Vagina (tissue), 2 donors: ENCODE measurements at regions not wholly inside any gene's neighbourhood (a gene's known extent, or its start where the extent isn't known, plus 50 kb on each side); places are given as distances from the start of the nearest gene placed in this dataset.

Experiments used
- DNase-seq, 2 donors: peaks; one replicate each; pipeline ENCODE4 v3.0.0-alpha.2; 2017; ENCODE audit errors: extremely low spot score in 2 of 2
- H3K27ac ChIP-seq: fragments of 200-600 bp; sonication (generic); one replicate; pipeline ENCODE4 v1.5.1; 2019
- H3K27me3 ChIP-seq: fragments of 200-600 bp; sonication (generic); one replicate; pipeline ENCODE4 v1.5.1; 2019
- H3K36me3 ChIP-seq, 2 donors: fragments of 200-600 bp; sonication (generic); one replicate each; pipeline ENCODE4 v1.5.1; 2017 to 2019
- H3K4me1 ChIP-seq: fragments of 200-600 bp; sonication (generic); one replicate; pipeline ENCODE4 v1.5.1; 2019
- H3K4me3 ChIP-seq, 2 donors: fragments of 200-600 bp; sonication (generic); 1 replicate in 1 of 2; 2 replicates in 1 of 2; pipeline ENCODE4 v1.5.1; 2016 to 2019
- H3K9me3 ChIP-seq: fragments of 200-600 bp; sonication (generic); one replicate; pipeline ENCODE4 v1.5.1; 2019
- CTCF ChIP-seq, 3 experiments: fragments of 450-650 bp in 2 of 3; fragments of 200-600 bp in 1 of 3; sonication (generic) in 1 of 3; IDR thresholded peaks; one replicate each; pipeline ENCODE4 v1.5.1; 2017 to 2019; ENCODE audit warnings: antibody characterized with exemption in 3 of 3, mild to moderate bottlenecking in 2 of 3, moderate library complexity in 2 of 3
- POLR2A ChIP-seq, 2 donors: fragments of 450-650 bp; IDR thresholded peaks; one replicate each; pipeline ENCODE4 v1.6.1; 2017; ENCODE audit warnings: antibody characterized with exemption in 2 of 2, mild to moderate bottlenecking in 2 of 2, moderate library complexity in 2 of 2
- POLR2AphosphoS5 ChIP-seq, 2 donors: sonication (generic); formaldehyde crosslinking; IDR thresholded peaks; one replicate each; pipeline ENCODE4 v1.9.0; 2017; ENCODE audit warnings: antibody characterized with exemption in 2 of 2, mild to moderate bottlenecking in 2 of 2, low read depth in 1 of 2; ENCODE audit not compliant: insufficient read depth in 1 of 2
- intact Hi-C: fragments of 100-400 bp; cut with DNase I; formaldehyde crosslinking; loops from one replicate; pipeline ENCODE4 v1.15.1; 2023

DNA sequence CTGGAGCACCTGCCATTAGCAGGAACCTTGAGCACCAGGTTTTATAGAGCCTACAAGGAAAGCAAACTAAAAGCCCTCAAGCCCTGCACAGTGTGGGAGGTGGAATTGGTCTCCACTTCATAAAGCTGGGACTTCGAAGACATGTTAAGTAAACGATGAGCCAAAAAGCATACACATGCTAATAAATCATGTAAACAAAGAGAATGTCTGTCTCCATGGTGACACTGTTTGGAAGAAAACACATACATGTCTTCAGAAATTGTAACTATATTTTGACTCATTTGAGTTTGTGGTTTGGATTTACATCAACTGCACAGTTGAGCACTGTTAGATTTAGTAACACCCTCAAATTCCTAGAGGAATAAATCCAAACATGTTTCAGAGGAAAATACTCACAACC, 978.5 kb upstream of the LRRTM1 start:
- no peak overlapping the region for H3K4me3 ChIP-seq
- no peak for DNase-seq
- H3K9me3 ChIP-seq = no peaks in the 10 kb centered on the region
- no peaks in the 10 kb centered on the region for H3K36me3 ChIP-seq
- H3K4me1 ChIP-seq = no peaks in the 10 kb centered on the region
- H3K27me3 ChIP-seq = no peaks in the 10 kb centered on the region
- intact Hi-C loops = no loop called here
- H3K27ac ChIP-seq = no peak overlapping the region
- TF ChIP-seq CTCF (IDR thresholded peaks at IDR 0.05) = no peak

- no peaks in the 10 kb centered on the region for H3K4me1 ChIP-seq
- H3K4me3 ChIP-seq = no peak overlapping the region
- TF ChIP-seq POLR2A (IDR thresholded peaks at IDR 0.05) = no peak
- TF ChIP-seq POLR2AphosphoS5 (IDR thresholded peaks at IDR 0.05; ENCODE audit: insufficient read depth in 1 of 2, low read depth in 1 of 2) = no peak
- no peak for TF ChIP-seq CTCF (IDR thresholded peaks at IDR 0.05)
- H3K27me3 ChIP-seq = no peaks in the 10 kb centered on the region
- DNase-seq = no peak
- intact Hi-C loops = no loop called here
- no peaks in the 10 kb centered on the region for H3K9me3 ChIP-seq
- no peak overlapping the region for H3K27ac ChIP-seq
- H3K36me3 ChIP-seq = no peaks in the 10 kb centered on the region
These were observed 977.7 kb upstream of the LRRTM1 start for GRCh38 chr2:81282151-81282769.

DNA sequence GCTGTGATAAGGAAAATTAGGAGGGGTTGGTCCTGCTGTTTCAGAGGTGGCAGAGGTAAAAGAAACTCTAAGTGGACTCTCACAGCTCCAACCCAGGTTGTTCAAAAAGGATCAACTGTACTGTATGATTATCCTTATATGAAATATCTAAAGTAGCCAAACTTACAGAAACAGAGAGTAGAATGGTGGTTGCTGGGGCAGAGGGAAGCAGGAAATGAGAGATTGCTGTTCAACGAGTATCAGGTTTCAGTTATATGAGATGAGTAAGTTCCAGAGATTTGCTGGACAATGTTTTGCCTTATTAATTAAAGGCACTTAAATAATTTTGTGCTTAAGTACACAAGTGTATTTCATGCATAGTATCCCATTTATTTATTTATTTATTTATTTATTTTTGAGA, 972.0 kb upstream of the LRRTM1 start:
- intact Hi-C loops = no loop called here
- no peaks in the 10 kb centered on the region for H3K9me3 ChIP-seq
- TF ChIP-seq POLR2AphosphoS5 (IDR thresholded peaks at IDR 0.05; ENCODE audit: insufficient read depth in 1 of 2, low read depth in 1 of 2) (no peak), POLR2A (IDR thresholded peaks at IDR 0.05) (no peak), CTCF (IDR thresholded peaks at IDR 0.05) (no peak)
- H3K27me3 ChIP-seq = no peaks in the 10 kb centered on the region
- H3K36me3 ChIP-seq = no peaks in the 10 kb centered on the region
- H3K4me1 ChIP-seq = no peaks in the 10 kb centered on the region
- no peak overlapping the region for H3K27ac ChIP-seq
- DNase-seq = no peak
- H3K4me3 ChIP-seq = no peak overlapping the region

DNA sequence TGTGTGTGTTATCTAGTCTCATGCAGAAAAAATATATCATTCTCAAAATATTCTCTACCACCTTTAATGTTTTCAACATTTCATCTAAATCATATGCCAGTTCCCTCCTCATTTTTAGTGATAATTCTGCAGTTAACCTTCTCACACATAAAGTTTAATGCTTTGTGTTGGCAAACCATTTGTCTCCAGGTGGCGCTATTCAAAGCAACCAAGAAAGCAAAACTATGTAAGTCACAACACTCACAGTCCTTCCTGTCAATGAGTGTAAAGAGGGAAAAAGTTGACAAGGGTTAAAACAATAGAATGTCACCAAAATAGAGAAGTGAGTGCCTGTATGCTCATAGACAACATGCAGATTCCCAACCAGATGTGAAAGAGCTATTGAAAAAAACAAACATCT, 961.6 kb upstream of the LRRTM1 start:
- no peaks in the 10 kb centered on the region for H3K9me3 ChIP-seq
- TF ChIP-seq POLR2A (IDR thresholded peaks at IDR 0.05) = no peak
- TF ChIP-seq CTCF (IDR thresholded peaks at IDR 0.05) = no peak
- TF ChIP-seq POLR2AphosphoS5 (IDR thresholded peaks at IDR 0.05; ENCODE audit: insufficient read depth in 1 of 2, low read depth in 1 of 2) = no peak
- no peak for DNase-seq
- no peaks in the 10 kb centered on the region for H3K4me1 ChIP-seq
- no peaks in the 10 kb centered on the region for H3K36me3 ChIP-seq
- intact Hi-C loops = no loop called here
- H3K4me3 ChIP-seq = no peak overlapping the region
- H3K27ac ChIP-seq = no peak overlapping the region
- H3K27me3 ChIP-seq = no peaks in the 10 kb centered on the region

GRCh38 chr2:81263989-81264388, 959.4 kb upstream of the LRRTM1 start:
- intact Hi-C loops = no loop called here
- Histone ChIP-seq H3K9me3 (no peaks in the 10 kb centered on the region), H3K36me3 (no peaks in the 10 kb centered on the region), H3K27me3 (no peaks in the 10 kb centered on the region), H3K4me1 (no peaks in the 10 kb centered on the region), H3K27ac (no peak overlapping the region), H3K4me3 (no peak overlapping the region)
- TF ChIP-seq POLR2A (IDR thresholded peaks at IDR 0.05) = no peak
- no peak for DNase-seq

- no peak overlapping the region for H3K27ac ChIP-seq
- no peak for DNase-seq
- no peaks in the 10 kb centered on the region for H3K36me3 ChIP-seq
- H3K4me1 ChIP-seq = no peaks in the 10 kb centered on the region
- H3K4me3 ChIP-seq = no peak overlapping the region
- H3K9me3 ChIP-seq = no peaks in the 10 kb centered on the region
- intact Hi-C loops = no loop called here
- TF ChIP-seq POLR2A (IDR thresholded peaks at IDR 0.05) = no peak
- no peak for TF ChIP-seq CTCF (IDR thresholded peaks at IDR 0.05)
- no peak for TF ChIP-seq POLR2AphosphoS5 (IDR thresholded peaks at IDR 0.05; ENCODE audit: insufficient read depth in 1 of 2, low read depth in 1 of 2)
- H3K27me3 ChIP-seq = no peaks in the 10 kb centered on the region
These were observed 955.8 kb upstream of the LRRTM1 start for GRCh38 chr2:81260320-81260719.
